Hippocampal formation (tissue), 2 donors: ENCODE measurements at regions not wholly inside any gene's neighbourhood (a gene's known extent, or its start where the extent isn't known, plus 50 kb on each side); places are given as distances from the start of the nearest gene placed in this dataset.
A peak's percentile ranks its signal among the peaks of the same experiment; 100 is the strongest.
"Not testable (repeated sequence)": the region's sequence is repeated elsewhere in the genome, so short reads cannot be mapped to it uniquely, and the experiment has no call there.

Source experiments
- DNase-seq, 2 donors: peaks; one replicate each; lab custom pipeline; 2025; lab: John Stamatoyannopoulos, UW

DNA sequence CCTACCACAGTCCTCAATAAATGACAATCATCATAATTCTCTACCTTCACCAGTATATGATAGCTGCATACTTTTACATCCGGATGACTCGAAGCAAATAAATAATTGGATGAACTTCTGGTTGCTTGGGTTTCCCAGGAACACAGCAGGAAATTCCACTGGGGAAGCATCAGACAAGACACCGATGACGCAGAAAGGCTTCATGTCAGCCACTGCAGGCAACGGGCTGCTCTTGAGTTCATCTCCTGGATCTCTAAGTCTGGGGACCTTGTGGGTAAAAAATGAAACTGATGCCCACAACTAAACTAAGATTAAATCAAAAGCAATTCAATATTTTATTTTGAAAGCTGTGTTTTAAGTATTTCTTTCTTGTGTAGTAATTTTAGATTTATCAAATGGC is 472.1 kb upstream of the C16orf82 start:
- DNase-seq, result no peak

- no peak for DNase-seq
Observed at GRCh38 chr16:26595199-26595598, 471.5 kb upstream of the C16orf82 start.

DNA sequence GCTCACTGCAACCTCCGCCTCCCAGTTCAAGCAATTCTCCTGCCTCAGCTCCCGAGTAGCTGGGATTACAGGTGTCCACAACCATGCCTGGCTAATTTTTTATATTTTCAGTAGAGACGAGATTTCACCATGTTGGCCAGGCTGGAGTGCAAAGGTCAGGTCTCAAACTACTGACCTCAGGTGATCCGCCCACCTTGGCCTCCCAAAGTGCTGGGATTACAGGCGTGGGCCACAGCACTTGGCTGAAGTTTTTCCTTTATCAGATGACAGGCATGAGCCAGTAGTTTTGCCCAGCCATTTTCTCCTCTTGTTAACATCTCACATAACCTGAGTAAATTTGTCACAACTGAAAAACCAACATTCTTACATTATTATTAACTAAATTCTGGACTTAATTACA is 470.7 kb upstream of the C16orf82 start:
- DNase-seq, result not testable (repeated sequence)

GRCh38 chr16:26598061-26598460 is 468.7 kb upstream of the C16orf82 start:
- no peak for DNase-seq

DNA sequence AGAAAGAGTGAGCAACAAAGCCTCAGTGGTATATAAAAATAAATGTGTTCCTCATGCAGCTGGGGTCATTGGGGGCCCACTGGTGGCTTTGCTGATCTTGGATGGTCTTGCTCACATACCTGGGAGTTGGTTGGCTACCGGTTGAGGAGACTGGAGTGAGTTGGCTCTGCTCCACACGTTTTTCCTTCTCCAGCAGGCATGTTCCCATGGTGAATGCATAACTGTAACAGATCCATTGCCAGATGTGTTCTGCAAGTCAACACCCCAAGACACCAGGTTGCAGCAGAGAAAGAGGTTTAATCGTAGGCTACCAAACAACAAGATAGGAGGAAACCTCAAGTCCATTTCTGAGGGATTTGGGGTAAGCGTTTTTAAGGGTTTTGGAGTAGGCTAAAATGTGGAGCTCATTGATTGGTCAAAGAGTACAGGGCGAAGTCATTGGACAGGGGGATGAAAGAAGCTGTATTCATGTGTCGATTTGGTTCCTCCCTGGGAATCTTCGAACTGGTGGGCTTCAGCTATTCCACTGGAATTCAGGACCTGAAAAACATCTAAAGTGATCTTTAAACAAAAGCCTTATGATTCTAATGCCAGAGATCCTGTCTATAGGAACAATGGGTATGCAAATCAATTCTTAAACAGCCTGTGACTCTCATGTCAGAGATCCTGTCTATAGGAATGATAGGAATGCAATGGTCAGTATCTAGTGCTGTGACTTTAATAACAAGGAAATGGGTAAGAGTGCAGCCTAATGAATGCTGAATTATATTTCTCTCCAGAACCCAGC is 467.5 kb upstream of the C16orf82 start:
- no peak for DNase-seq

GRCh38 chr16:26599785-26600104 is 467.0 kb upstream of the C16orf82 start:
- DNase-seq, result no peak

- no peak for DNase-seq
Observed at GRCh38 chr16:26601335-26601734, 465.4 kb upstream of the C16orf82 start.

- DNase-seq, result no peak
Observed at GRCh38 chr16:26605626-26606271, 461.0 kb upstream of the C16orf82 start.

GRCh38 chr16:26606381-26607150 is 460.2 kb upstream of the C16orf82 start:
- no peak for DNase-seq

DNA sequence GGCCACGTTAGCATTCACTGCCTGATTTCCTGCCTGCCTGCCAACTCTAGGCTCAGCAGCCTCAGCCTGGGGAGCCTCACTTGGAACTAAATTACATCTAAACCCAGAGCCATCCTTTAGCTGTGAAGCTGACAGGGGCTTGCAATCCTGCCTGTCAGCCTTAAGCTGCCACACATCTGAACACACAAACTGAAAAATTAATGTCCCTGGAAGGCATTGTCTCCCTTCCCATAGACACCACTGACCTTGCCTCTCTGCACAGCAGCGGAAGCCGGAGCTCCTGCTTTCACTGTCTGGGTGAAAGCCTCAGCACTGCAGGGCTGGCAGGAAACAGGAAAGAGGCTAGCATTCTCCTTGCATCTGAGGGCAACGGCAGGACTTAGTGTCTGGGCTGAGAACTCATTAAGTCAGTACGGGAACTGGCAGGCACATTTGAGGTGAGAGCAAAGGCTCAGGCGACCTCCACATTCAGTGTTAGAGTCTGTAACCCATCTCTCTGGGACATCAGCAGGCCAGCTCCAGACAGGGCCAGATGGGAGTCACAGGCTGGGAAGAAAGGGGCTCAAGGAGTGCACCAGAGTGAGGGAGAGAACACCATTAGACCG is 452.4 kb upstream of the C16orf82 start:
- DNase-seq, result no peak

DNA sequence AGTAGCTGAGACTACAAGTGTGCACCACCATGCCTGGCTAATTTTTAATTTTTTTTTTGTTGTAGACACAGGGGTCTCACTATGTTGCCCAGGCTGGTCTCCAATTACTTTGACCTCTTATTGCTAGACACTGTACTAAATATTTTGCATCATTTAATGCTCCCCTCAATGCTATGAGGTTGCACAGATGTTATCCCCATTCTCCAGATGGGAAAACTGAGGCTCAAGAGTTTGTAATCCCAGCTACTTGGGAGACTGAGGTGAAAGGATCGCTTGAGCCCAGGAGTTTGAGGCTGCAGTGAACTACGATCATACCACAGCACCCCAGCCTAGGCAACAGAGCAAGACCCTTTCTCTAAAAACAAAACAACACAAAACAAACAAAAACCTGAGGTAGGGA is 443.3 kb upstream of the C16orf82 start:
- DNase-seq, result no peak

GRCh38 chr16:26627958-26628357 is 438.8 kb upstream of the C16orf82 start:
- DNase-seq, result no peak

GRCh38 chr16:26631365-26631764 is 435.4 kb upstream of the C16orf82 start:
- not testable (repeated sequence) for DNase-seq

- DNase-seq, result no peak
Observed at GRCh38 chr16:26642047-26642664, 424.6 kb upstream of the C16orf82 start.

- no peak for DNase-seq
Observed at GRCh38 chr16:26643519-26643918, 423.2 kb upstream of the C16orf82 start.

- DNase-seq, result peak in 1 of 2 donors; percentile 2
Observed at GRCh38 chr16:26644912-26645543, 421.7 kb upstream of the C16orf82 start.

GRCh38 chr16:26645614-26646013 is 421.1 kb upstream of the C16orf82 start:
- DNase-seq, result peak in 1 of 2 donors; percentile 11

GRCh38 chr16:26647870-26648269 is 418.9 kb upstream of the C16orf82 start:
- no peak for DNase-seq

DNA sequence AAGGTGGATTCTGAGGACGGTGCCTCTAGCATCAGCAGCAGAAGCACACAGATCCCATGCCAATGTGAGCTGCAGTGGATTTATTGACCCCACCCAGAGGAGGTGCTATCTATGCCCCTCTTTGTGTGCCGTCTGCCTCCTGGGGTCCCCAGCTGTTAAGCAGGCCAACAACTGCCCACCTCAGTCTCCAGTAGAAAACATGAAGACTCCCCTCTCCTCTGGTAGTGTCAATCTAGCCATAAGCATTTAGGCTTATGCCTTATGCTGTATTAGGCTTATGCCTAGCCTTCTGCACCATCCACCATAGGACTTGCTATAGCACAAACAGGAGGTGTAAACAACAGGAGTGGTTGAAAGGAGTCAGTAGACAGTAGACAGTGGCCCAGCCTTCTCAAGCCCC is 417.9 kb upstream of the C16orf82 start:
- DNase-seq, result no peak

- DNase-seq, result no peak
Observed at GRCh38 chr16:26649381-26650045, 417.2 kb upstream of the C16orf82 start.

DNA sequence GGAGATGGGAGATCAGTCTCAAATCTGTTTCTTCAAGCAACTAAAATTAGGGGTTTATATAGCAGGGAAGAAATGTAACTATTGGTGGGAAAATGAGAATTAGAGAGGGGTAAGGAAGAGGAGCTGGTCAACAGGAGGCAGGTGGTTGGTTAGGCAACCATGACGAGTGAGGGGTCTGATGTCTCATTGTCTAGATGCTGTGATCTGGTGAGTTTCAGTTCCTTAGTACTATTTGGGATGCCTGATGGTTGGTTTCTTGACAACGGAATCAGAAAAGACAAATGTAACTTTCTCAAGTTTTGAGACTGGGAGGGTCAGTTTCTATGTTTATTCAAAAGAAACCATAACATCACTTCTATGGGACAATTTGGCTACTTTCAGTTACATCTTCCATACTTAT is 415.3 kb upstream of the C16orf82 start:
- no peak for DNase-seq
